ENCODE measurements at regions not wholly inside any gene's neighbourhood (a gene's known extent, or its start where the extent isn't known, plus 50 kb on each side); places are given as distances from the start of the nearest gene placed in this dataset.

GRCh38 chr16:59356709-59357108 lies 622.6 kb upstream of the GOT2 start:
- Histone ChIP-seq H3K9me3 (no peaks in the 10 kb centered on the region), H3K27ac (no peak overlapping the region), H3K36me3 (ENCODE audit: low read depth, missing control alignments) (no peaks in the 10 kb centered on the region), H3K27me3 (no peaks in the 10 kb centered on the region), H3K4me3 (no peak overlapping the region), H3K4me1 (no peaks in the 10 kb centered on the region)
- WGBS, 2 donors = 55 to 78% methylated on average over 1 of the region's 1 CpG
- no peak for DNase-seq
- intact Hi-C loops (cut with DNase I; ENCODE audit: low total_unique reads) = no loop called here
- TF ChIP-seq POLR2A (IDR thresholded peaks at IDR 0.05) = no peak
- TF ChIP-seq, protein P1, sequence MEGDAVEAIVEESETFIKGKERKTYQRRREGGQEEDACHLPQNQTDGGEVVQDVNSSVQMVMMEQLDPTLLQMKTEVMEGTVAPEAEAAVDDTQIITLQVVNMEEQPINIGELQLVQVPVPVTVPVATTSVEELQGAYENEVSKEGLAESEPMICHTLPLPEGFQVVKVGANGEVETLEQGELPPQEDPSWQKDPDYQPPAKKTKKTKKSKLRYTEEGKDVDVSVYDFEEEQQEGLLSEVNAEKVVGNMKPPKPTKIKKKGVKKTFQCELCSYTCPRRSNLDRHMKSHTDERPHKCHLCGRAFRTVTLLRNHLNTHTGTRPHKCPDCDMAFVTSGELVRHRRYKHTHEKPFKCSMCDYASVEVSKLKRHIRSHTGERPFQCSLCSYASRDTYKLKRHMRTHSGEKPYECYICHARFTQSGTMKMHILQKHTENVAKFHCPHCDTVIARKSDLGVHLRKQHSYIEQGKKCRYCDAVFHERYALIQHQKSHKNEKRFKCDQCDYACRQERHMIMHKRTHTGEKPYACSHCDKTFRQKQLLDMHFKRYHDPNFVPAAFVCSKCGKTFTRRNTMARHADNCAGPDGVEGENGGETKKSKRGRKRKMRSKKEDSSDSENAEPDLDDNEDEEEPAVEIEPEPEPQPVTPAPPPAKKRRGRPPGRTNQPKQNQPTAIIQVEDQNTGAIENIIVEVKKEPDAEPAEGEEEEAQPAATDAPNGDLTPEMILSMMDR (IDR thresholded peaks at IDR 0.05) = no peak

- H3K9me3 ChIP-seq = no peaks in the 10 kb centered on the region
- TF ChIP-seq POLR2A (IDR thresholded peaks at IDR 0.05) = no peak
- TF ChIP-seq, protein P1 (IDR thresholded peaks at IDR 0.05) = no peak
- intact Hi-C loops (cut with DNase I; ENCODE audit: low total_unique reads) = no loop called here
- H3K4me3 ChIP-seq = no peak overlapping the region
- no peaks in the 10 kb centered on the region for H3K4me1 ChIP-seq
- H3K36me3 ChIP-seq (ENCODE audit: low read depth, missing control alignments) = no peaks in the 10 kb centered on the region
- H3K27me3 ChIP-seq = no peaks in the 10 kb centered on the region
- no peak overlapping the region for H3K27ac ChIP-seq
- DNase-seq = no peak
- 77 to 80% methylated on average over 5 of the region's 5 CpGs for WGBS, 2 donors
Measured at GRCh38 chr16:59356144-59356543, 622.0 kb upstream of the GOT2 start.

DNA sequence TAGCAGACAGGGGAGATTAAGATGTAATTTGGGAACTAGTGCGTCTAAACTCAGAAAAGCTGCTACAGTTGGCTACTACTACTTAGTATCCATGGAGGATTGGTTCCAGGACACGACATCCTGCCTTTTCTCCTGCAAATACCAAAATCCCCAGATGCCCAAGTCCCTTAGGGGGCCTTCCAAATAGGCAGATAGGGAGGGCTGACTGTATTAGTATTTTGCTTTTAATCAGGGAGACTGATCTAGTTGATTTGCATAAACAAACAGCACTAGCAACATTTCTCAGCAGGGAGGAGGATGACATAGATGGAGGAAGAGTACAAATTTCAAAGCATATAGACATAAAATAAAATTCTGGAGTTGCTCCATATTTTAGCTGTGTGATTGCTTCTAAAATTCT lies 621.6 kb upstream of the GOT2 start:
- Histone ChIP-seq H3K27ac (no peak overlapping the region), H3K9me3 (no peaks in the 10 kb centered on the region), H3K27me3 (no peaks in the 10 kb centered on the region), H3K36me3 (ENCODE audit: low read depth, missing control alignments) (no peaks in the 10 kb centered on the region), H3K4me1 (no peaks in the 10 kb centered on the region), H3K4me3 (no peak overlapping the region)
- DNase-seq = no peak
- TF ChIP-seq, protein P1 (IDR thresholded peaks at IDR 0.05) = no peak
- no peak for TF ChIP-seq POLR2A (IDR thresholded peaks at IDR 0.05)
- intact Hi-C loops (cut with DNase I; ENCODE audit: low total_unique reads) = no loop called here
- 41 to 51% methylated on average over 2 of the region's 2 CpGs for WGBS, 2 donors

- Histone ChIP-seq H3K4me1 (no peaks in the 10 kb centered on the region), H3K27me3 (no peaks in the 10 kb centered on the region), H3K9me3 (no peaks in the 10 kb centered on the region), H3K4me3 (no peak overlapping the region), H3K36me3 (ENCODE audit: low read depth, missing control alignments) (no peaks in the 10 kb centered on the region), H3K27ac (no peak overlapping the region)
- no peak for TF ChIP-seq POLR2A (IDR thresholded peaks at IDR 0.05)
- TF ChIP-seq, protein P1 (IDR thresholded peaks at IDR 0.05) = no peak
- 88% methylated on average over 6 of the region's 6 CpGs for WGBS, 2 donors
- no peak for DNase-seq
- intact Hi-C loops (cut with DNase I; ENCODE audit: low total_unique reads) = no loop called here
Measured at GRCh38 chr16:59351305-59351903, 617.3 kb upstream of the GOT2 start.

- Histone ChIP-seq H3K27me3 (no peaks in the 10 kb centered on the region), H3K9me3 (no peaks in the 10 kb centered on the region), H3K27ac (no peak overlapping the region), H3K4me1 (no peaks in the 10 kb centered on the region), H3K4me3 (no peak overlapping the region), H3K36me3 (ENCODE audit: low read depth, missing control alignments) (no peaks in the 10 kb centered on the region)
- 93 to 95% methylated on average over 2 of the region's 2 CpGs for WGBS, 2 donors
- DNase-seq = no peak
- intact Hi-C loops (cut with DNase I; ENCODE audit: low total_unique reads) = no loop called here
- no peak for TF ChIP-seq POLR2A (IDR thresholded peaks at IDR 0.05)
- TF ChIP-seq, protein P1 (IDR thresholded peaks at IDR 0.05) = no peak
Measured at GRCh38 chr16:59350670-59351069, 616.6 kb upstream of the GOT2 start.

Data from testis (tissue), 2 donors.